NCI-H187 (cell line): ENCODE measurements at regions not wholly inside any gene's neighbourhood (a gene's known extent, or its start where the extent isn't known, plus 50 kb on each side); places are given as distances from the start of the nearest gene placed in this dataset.
"Not testable (repeated sequence)": the region's sequence is repeated elsewhere in the genome, so short reads cannot be mapped to it uniquely, and the experiment has no call there.

Experiments used
- DNase-seq, 2 experiments: peaks; one replicate each; lab custom pipeline; 2025; lab: John Stamatoyannopoulos, UW

DNA sequence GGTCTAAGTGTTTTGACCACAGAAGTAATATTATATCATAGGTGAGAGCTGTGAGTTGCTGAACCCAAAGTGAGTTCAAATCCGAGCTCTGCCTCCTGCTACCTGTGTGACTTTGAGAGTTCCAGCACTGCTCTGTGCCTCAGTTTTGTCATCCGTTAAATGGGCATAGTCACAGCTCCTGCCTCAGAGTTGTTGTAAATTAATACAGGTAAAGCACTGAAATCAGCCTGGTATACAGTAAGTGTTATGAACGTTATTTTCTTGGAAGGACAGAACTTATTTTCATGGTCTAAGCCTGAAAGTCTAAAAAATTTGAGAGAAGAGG, 65.4 kb upstream of the ZNF195 start:
- DNase-seq: not testable (repeated sequence)

DNA sequence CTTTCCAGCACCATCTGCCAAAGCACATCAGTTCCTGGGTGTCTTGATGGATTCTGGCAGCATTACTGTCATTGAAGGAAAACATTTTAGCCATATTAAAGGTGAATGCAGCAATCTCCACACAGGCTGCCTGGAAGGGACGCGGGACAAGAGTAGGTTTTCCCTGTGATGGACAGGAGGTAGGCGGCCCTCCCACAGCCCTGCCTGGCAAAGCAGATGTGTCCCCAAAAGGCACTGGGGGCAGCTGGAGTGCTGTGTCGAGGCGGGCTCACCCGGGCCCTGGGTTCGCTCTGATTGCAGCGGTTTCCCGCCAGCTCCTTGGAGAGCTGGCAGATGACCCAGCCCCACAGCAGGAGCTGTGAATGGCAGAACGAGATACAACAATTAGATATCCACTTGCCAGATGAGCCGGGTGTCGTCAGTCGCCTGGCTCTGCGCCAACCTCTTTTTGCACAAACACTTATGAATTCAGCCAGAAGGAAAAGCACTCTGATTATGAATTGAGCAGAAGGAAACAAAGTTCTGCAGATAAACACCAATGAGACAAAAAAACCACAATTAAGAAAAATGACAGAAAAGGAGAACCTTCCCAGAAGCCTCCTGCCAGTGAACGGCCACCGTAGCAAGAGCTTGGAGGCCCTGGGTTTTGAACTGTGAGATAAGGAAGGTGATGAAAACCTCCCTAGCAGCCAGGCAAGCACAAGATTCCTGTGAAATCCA, 64.9 kb upstream of the ZNF195 start:
- peak in 1 of 2 experiments; percentile 34 for DNase-seq

DNA sequence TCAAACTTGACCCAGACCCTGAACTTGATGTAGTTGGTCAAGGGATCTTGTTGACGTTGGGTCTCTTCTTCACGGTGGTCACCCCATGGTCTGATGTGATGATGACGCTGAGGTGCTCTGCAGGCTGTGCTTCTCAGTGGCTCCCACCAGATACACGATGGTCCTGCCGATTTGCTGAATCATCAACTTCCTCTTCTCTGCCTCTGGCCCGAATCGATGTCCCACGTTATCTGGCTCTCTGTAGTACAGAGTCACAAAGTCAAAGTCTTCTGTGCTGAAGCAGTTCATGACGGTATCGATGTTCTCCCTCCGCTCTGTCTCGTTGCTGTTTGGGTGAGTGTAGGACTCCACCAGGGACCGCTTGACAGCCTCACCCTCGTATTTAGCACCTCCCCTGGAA, 58.5 kb upstream of the ZNF195 start:
- DNase-seq: not testable (repeated sequence)

DNA sequence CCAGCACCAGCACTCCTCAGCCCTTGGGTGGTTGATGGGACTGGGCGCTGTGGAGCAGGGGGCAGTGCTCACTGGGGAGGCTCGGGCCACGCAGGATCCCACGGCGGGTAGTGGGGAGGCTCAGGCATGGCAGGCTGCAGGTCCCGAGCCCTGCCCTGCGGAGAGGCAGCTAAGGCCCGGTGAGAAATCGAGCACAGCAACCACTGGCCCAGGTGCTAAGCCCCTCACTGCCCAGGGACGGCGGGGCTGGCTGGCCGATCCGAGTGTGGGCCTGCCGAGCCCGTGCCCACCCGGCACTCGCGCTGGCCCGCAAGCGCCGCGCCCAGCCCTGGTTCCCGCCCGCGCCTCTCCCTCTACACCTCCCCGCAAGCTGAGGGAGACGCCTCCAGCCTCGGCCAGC, 56.0 kb upstream of the ZNF195 start:
- DNase-seq: no peak

DNA sequence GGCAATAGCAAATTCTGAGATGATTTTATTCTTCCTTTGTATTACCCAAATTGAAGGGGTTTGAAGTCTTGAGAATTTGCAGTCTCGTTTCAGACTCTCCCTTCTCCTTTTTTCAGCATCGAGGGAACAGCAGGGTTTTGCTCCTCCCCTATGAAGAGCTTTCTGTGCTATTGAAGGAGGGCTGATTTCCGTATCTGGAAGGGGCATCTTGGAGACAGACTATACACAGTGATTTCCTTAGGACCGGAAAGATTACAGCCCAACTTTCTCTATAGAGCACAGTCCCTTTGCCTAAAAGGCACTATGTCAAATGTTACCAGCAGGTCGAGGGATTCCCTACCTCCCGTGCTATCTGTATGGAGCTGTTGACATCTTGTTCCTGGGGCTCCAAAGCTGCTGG, 50.2 kb upstream of the ZNF195 start:
- DNase-seq: not testable (repeated sequence)
